NCI-H226 (cell line): ENCODE measurements at regions not wholly inside any gene's neighbourhood (a gene's known extent, or its start where the extent isn't known, plus 50 kb on each side); places are given as distances from the start of the nearest gene placed in this dataset.
"Not testable (repeated sequence)": the region's sequence is repeated elsewhere in the genome, so short reads cannot be mapped to it uniquely, and the experiment has no call there.

Experiments used
- DNase-seq: peaks from one replicate; pipeline ENCODE4 v3.0.0-alpha.2; 2015

- DNase-seq, result not testable (repeated sequence)
Observed at GRCh38 chr20:29120575-29120974, 2136.9 kb upstream of the DEFB115 start.

- DNase-seq, result not testable (repeated sequence)
Observed at GRCh38 chr20:29122784-29123183, 2134.7 kb upstream of the DEFB115 start.

DNA sequence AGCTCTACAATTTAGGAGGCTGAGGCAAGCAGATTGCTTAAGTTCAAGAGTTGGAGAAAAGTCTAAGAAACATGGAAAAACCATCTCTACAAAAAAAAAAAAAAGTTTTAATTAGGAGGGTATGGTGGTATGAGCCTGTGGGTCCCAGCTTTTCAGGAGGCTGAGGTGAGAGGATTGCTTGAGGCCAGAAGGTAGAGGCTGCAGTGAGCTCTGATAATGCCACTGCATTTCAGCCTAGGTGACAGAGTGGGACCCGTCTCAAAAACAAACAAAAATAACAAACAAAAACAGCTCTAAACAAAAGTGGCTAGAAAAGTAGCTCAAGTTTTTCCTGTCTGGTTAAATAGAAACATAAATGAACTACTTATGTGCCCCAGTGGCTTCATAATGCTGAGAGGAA, 2133.6 kb upstream of the DEFB115 start:
- DNase-seq, result no peak
